Transverse colon (tissue), 4 donors: ENCODE measurements at regions not wholly inside any gene's neighbourhood (a gene's known extent, or its start where the extent isn't known, plus 50 kb on each side); places are given as distances from the start of the nearest gene placed in this dataset.

Experiments used
- EP300 ChIP-seq: sonication (generic); formaldehyde crosslinking; IDR thresholded peaks from one replicate; pipeline ENCODE4 v1.6.1; 2017; ENCODE audit warnings: antibody characterized with exemption, low read depth
- POLR2A ChIP-seq: fragments of 450-650 bp; IDR thresholded peaks from one replicate; pipeline ENCODE4 v1.6.1; 2016; ENCODE audit warnings: antibody characterized with exemption, mild to moderate bottlenecking, moderate library complexity
- POLR2AphosphoS5 ChIP-seq, 3 donors: sonication (generic); formaldehyde crosslinking; IDR thresholded peaks; one replicate each; pipeline ENCODE4 v1.6.1; 2016; ENCODE audit warnings: antibody characterized with exemption in 3 of 3
- TF ChIP-seq, protein P1 (sequence below), 5 experiments: fragments of 200-600 bp in 3 of 5; fragments of 450-650 bp in 2 of 5; sonication (generic) in 3 of 5; IDR thresholded peaks; 1 replicate in 2 of 5; 2 replicates in 3 of 5; pipeline ENCODE4 v1.5.1; 2016 to 2017; ENCODE audit warnings: antibody characterized with exemption in 5 of 5, inconsistent platforms in 3 of 5, mild to moderate bottlenecking in 2 of 5, moderate library complexity in 1 of 5

DNA sequence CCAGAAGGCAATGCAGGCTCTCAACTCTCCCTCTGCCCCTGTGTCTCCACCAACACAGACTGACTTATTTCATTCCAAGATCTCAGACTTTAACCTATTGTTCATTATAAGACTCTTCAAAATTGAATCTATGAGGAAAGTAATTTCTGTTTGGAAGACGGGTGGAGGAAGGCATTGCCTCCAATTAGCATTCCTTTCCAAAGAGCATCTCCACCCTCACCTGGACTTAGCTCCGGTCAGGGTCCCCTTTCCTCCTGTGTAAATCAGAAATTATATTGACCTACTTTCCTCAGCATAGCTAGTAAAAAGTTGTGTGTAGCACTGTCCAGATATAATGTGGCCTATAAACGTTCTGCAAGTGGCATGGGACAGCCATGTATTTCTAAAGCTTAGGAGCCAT lies 230.4 kb upstream of the ACVR2A start:
- TF ChIP-seq POLR2AphosphoS5 (IDR thresholded peaks at IDR 0.05), result no peak
- TF ChIP-seq, protein P1, sequence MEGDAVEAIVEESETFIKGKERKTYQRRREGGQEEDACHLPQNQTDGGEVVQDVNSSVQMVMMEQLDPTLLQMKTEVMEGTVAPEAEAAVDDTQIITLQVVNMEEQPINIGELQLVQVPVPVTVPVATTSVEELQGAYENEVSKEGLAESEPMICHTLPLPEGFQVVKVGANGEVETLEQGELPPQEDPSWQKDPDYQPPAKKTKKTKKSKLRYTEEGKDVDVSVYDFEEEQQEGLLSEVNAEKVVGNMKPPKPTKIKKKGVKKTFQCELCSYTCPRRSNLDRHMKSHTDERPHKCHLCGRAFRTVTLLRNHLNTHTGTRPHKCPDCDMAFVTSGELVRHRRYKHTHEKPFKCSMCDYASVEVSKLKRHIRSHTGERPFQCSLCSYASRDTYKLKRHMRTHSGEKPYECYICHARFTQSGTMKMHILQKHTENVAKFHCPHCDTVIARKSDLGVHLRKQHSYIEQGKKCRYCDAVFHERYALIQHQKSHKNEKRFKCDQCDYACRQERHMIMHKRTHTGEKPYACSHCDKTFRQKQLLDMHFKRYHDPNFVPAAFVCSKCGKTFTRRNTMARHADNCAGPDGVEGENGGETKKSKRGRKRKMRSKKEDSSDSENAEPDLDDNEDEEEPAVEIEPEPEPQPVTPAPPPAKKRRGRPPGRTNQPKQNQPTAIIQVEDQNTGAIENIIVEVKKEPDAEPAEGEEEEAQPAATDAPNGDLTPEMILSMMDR (IDR thresholded peaks at IDR 0.05), result no peak
- TF ChIP-seq POLR2A, result no peak
- no peak for TF ChIP-seq EP300
